Astrocyte (in vitro differentiated cells and primary cell): ENCODE measurements at regions not wholly inside any gene's neighbourhood (a gene's known extent, or its start where the extent isn't known, plus 50 kb on each side); places are given as distances from the start of the nearest gene placed in this dataset.

Experiments
- CTCF ChIP-seq: IDR thresholded peaks from 2 replicates; pipeline ENCODE4 v1.5.1; 2011; ENCODE audit warnings: low read depth, mild to moderate bottlenecking, inconsistent platforms, low read length, moderate library complexity; ENCODE audit not compliant: insufficient read depth
- EZH2 ChIP-seq: IDR thresholded peaks from 2 replicates; pipeline ENCODE4 v1.6.1; 2012; ENCODE audit warnings: mild to moderate bottlenecking, low read length, inconsistent platforms; ENCODE audit not compliant: insufficient read depth

GRCh38 chr12:67457136-67457535 is 188.0 kb downstream of the CAND1 start:
- TF ChIP-seq CTCF: no peak
- TF ChIP-seq EZH2: no peak
